MCF 10A (cell line): ENCODE measurements at regions not wholly inside any gene's neighbourhood (a gene's known extent, or its start where the extent isn't known, plus 50 kb on each side); places are given as distances from the start of the nearest gene placed in this dataset.

Experiments
- BruUV-seq: library from RNA; stranded (reverse); fragments of 400-500 nt; replicated peaks from 2 replicates; lab custom pipeline; 2021; lab: Mats Ljungman, UMichigan
- CTCF ChIA-PET: fragments of 300-600 bp; sonication (Branson Sonifier 250); formaldehyde crosslinking; extraction: SDS; loops from one replicate; lab custom pipeline; 2021; ENCODE audit warnings: antibody characterized with exemption, inconsistent platforms; lab: Yijun Ruan, JAX
- POLR2A ChIA-PET: fragments of 300-600, 350-650 bp; sonication (Branson Sonifier 250); formaldehyde crosslinking; extraction: SDS; loops from one replicate; lab custom pipeline; 2020; ENCODE audit warnings: antibody characterized with exemption, inconsistent platforms; lab: Yijun Ruan, JAX
- DNase-seq: peaks from one replicate; pipeline ENCODE4 v3.0.0-alpha.2; 2018; ENCODE audit not compliant: unreplicated experiment
- H3K27ac Mint-ChIP-seq: one replicate; pipeline ENCODE4 v1.8.0; 2022; ENCODE audit warnings: mild to moderate bottlenecking, low read depth, mixed read lengths; ENCODE audit not compliant: unreplicated experiment
- H3K27me3 Mint-ChIP-seq: one replicate; pipeline ENCODE4 v1.8.0; 2022; ENCODE audit warnings: mixed read lengths; ENCODE audit not compliant: insufficient read depth, unreplicated experiment
- H3K36me3 Mint-ChIP-seq: one replicate; pipeline ENCODE4 v1.8.0; 2022; ENCODE audit warnings: mild to moderate bottlenecking, moderate library complexity, mixed read lengths; ENCODE audit not compliant: insufficient read depth, unreplicated experiment
- H3K4me1 Mint-ChIP-seq: one replicate; pipeline ENCODE4 v1.8.0; 2022; ENCODE audit warnings: mixed read lengths; ENCODE audit not compliant: insufficient read depth, unreplicated experiment
- H3K4me3 Mint-ChIP-seq: one replicate; pipeline ENCODE4 v1.8.0; 2022; ENCODE audit warnings: mild to moderate bottlenecking, moderate library complexity, mixed read lengths; ENCODE audit not compliant: unreplicated experiment
- H3K9me3 Mint-ChIP-seq: one replicate; pipeline ENCODE4 v1.8.0; 2022; ENCODE audit warnings: mixed read lengths; ENCODE audit not compliant: unreplicated experiment
- intact Hi-C: fragments of 100-400 bp; cut with micrococcal nuclease; formaldehyde crosslinking; loops from 2 replicates; pipeline ENCODE4 v1.14.1; 2022
- TF ChIP-seq, protein P1 (sequence below): fragments of 200-600 bp; IDR thresholded peaks from one replicate; pipeline ENCODE4 v1.8.0; 2022; ENCODE audit warnings: antibody characterized with exemption, mild to moderate bottlenecking; ENCODE audit not compliant: unreplicated experiment

DNA sequence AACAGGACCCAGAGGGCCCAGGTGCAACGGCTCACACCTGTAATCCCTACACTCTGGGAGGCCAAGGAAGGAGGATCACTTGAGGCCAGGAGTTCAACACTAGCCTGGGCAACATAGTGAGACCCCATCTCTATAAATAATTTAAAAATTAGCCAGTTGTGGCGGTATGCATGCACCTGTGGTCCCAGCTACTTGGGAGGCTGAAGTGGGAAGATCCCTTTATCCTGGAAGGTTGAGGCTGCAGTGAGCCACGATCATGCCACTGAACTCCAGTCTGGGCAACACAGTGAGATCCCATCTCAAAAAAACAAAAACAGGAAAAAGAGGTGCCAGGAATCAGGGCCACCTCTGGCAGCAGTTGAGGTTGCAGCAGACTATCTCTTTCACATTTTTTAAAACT lies 85.7 kb upstream of the NUDT7 start:
- no peak overlapping the region for H3K4me3 Mint-ChIP-seq
- intact Hi-C loops: no loop called here
- H3K4me1 Mint-ChIP-seq: no peaks in the 10 kb centered on the region
- TF ChIP-seq, protein P1, sequence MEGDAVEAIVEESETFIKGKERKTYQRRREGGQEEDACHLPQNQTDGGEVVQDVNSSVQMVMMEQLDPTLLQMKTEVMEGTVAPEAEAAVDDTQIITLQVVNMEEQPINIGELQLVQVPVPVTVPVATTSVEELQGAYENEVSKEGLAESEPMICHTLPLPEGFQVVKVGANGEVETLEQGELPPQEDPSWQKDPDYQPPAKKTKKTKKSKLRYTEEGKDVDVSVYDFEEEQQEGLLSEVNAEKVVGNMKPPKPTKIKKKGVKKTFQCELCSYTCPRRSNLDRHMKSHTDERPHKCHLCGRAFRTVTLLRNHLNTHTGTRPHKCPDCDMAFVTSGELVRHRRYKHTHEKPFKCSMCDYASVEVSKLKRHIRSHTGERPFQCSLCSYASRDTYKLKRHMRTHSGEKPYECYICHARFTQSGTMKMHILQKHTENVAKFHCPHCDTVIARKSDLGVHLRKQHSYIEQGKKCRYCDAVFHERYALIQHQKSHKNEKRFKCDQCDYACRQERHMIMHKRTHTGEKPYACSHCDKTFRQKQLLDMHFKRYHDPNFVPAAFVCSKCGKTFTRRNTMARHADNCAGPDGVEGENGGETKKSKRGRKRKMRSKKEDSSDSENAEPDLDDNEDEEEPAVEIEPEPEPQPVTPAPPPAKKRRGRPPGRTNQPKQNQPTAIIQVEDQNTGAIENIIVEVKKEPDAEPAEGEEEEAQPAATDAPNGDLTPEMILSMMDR: no peak
- POLR2A ChIA-PET: no interaction called here
- CTCF ChIA-PET: no interaction called here
- H3K27ac Mint-ChIP-seq: no peak overlapping the region
- no peak for DNase-seq
- H3K9me3 Mint-ChIP-seq: peaks cover 7% of the 10 kb centered on the region
- H3K27me3 Mint-ChIP-seq: peaks cover 76% of the 10 kb centered on the region
- BruUV-seq: no TSS peak
- H3K36me3 Mint-ChIP-seq: no peaks in the 10 kb centered on the region

DNA sequence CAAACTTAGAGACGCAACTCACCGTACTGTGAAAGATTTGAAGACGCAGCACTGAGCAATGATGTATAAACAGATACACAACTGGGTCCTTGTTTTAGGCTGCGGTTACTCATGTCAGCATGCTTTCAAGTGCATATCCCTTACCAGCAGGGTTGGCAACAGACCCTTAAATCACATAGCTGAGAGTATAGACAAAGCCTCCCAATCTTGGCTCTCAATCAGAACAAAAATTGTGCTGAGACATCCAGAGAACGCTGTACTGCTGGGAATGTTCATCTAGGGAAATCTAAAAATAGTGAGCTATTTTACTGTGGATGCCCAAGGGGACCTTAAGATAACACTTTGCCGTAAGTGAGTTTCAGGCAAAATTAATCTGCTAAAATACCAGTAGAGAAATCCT lies 84.4 kb upstream of the NUDT7 start:
- no peak for DNase-seq

DNA sequence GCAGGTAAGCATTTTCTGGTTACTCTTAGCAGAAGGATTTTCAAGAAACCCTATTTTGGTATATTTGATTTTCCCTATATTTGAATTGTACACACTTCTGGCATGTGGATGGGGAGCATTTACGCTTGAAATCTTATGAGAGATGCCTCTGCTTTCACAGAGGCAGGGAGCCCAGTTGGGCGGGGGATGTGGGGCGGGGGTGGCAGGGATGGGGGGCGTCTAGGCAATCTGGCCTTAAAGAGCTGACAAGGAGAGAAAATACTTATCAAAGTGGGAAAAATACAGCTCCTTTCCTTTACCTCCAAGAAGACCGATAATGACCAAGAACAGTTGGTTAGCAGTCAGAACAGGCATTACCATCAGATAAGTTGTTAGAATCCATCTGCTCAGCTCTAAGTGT lies 79.1 kb upstream of the NUDT7 start:
- intact Hi-C loops: no loop called here
- no peak for DNase-seq
- BruUV-seq: no TSS peak
- Mint-ChIP-seq H3K4me3 (no peak overlapping the region), H3K27ac (no peak overlapping the region), H3K36me3 (peaks cover 5% of the 10 kb centered on the region), H3K27me3 (peaks cover 38% of the 10 kb centered on the region), H3K9me3 (peaks cover 7% of the 10 kb centered on the region), H3K4me1 (no peaks in the 10 kb centered on the region)
- TF ChIP-seq, protein P1: no peak
- POLR2A ChIA-PET: no interaction called here
- CTCF ChIA-PET: interaction anchor here (0.6 to 5.2 kb wide), 3 partner anchors 17 to 407 kb away, joined by 3 to 27 read pairs (median 5); no protein-coding TSS in a partner anchor

More for the DNA sequence above, 84.4 kb upstream of the NUDT7 start:
- Mint-ChIP-seq H3K4me3 (no peak overlapping the region), H3K27ac (no peak overlapping the region), H3K9me3 (no peaks in the 10 kb centered on the region), H3K27me3 (peaks cover 68% of the 10 kb centered on the region), H3K4me1 (no peaks in the 10 kb centered on the region), H3K36me3 (no peaks in the 10 kb centered on the region)
- intact Hi-C loops: no loop called here
- CTCF ChIA-PET: interaction anchor here (0.5 to 0.9 kb wide), 2 partner anchors 9 to 351 kb away, joined by 3 read pairs; no protein-coding TSS in a partner anchor
- POLR2A ChIA-PET: no interaction called here
- BruUV-seq: no TSS peak
- TF ChIP-seq, protein P1: no peak

DNA sequence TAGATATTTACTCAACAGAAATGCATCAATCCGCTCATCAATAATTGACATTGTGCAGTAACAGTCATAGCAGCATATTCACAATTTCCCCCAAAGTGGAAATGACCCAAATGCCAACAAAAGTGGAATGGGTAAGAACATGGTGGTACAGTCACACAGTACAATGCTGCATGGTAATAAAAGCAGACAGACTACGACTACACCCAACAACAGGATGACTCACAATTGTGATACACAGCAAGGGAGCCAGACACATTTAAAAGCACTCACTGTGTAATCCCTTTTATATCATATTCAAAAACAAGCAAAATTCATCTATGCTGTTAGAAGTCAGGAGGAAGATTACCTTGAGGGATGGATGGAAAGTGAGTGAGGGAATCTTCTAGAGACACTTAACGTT lies 76.5 kb upstream of the NUDT7 start:
- Mint-ChIP-seq H3K4me1 (no peaks in the 10 kb centered on the region), H3K36me3 (peaks cover 5% of the 10 kb centered on the region), H3K27ac (no peak overlapping the region), H3K9me3 (peaks cover 7% of the 10 kb centered on the region), H3K27me3 (peaks cover 22% of the 10 kb centered on the region), H3K4me3 (no peak overlapping the region)
- TF ChIP-seq, protein P1: no peak
- ChIA-PET POLR2A (no interaction called here), CTCF (no interaction called here)
- no TSS peak for BruUV-seq
- DNase-seq: peak; percentile 2
- intact Hi-C loops: no loop called here
